GM13977 (cell line): ENCODE measurements at regions not wholly inside any gene's neighbourhood (a gene's known extent, or its start where the extent isn't known, plus 50 kb on each side); places are given as distances from the start of the nearest gene placed in this dataset.
A peak's percentile ranks its signal among the peaks of the same experiment; 100 is the strongest.

Source experiments
- DNase-seq: peaks from one replicate; pipeline ENCODE4 v3.0.0; 2012; ENCODE audit warnings: low spot score
- CTCF ChIP-seq: IDR thresholded peaks from 2 replicates; pipeline ENCODE4 v1.5.1; 2012; ENCODE audit warnings: mild to moderate bottlenecking, control low read depth; ENCODE audit not compliant: insufficient read depth; ENCODE audit errors: extremely low read depth, missing control alignments
- in situ Hi-C: fragments of 300-500 bp; cut with MboI; formaldehyde crosslinking; loops from one replicate; pipeline ENCODE4 v1.12.0; 2022; ENCODE audit warnings: low sequenced_read_pairs, low pct_unique_long_range_greater_than_20kb, mixed read lengths, inconsistent platforms; ENCODE audit not compliant: unreplicated experiment

GRCh38 chr22:26744892-26745808, 87.8 kb downstream of the MIAT start:
- no peak for DNase-seq
- in situ Hi-C loops: no loop called here
- TF ChIP-seq CTCF: no peak

GRCh38 chr22:26746311-26746710, 88.9 kb downstream of the MIAT start:
- DNase-seq: no peak
- in situ Hi-C loops: no loop called here
- no peak for TF ChIP-seq CTCF

- no peak for TF ChIP-seq CTCF
- DNase-seq: no peak
- in situ Hi-C loops: no loop called here
These were observed 91.5 kb downstream of the MIAT start for GRCh38 chr22:26748845-26749244.

- DNase-seq: no peak
- in situ Hi-C loops: no loop called here
- TF ChIP-seq CTCF: no peak
These were observed 93.8 kb downstream of the MIAT start for GRCh38 chr22:26751217-26751616.

- no peak for DNase-seq
- in situ Hi-C loops: no loop called here
- no peak for TF ChIP-seq CTCF
These were observed 95.9 kb downstream of the MIAT start for GRCh38 chr22:26753125-26753862.

GRCh38 chr22:26756675-26757293, 99.4 kb downstream of the MIAT start:
- in situ Hi-C loops: no loop called here
- peak; percentile 85 for DNase-seq
- TF ChIP-seq CTCF: peak; percentile 96
